Endothelial cell of umbilical vein (primary cell): ENCODE measurements at regions not wholly inside any gene's neighbourhood (a gene's known extent, or its start where the extent isn't known, plus 50 kb on each side); places are given as distances from the start of the nearest gene placed in this dataset.

Experiments
- BruUV-seq: library from RNA; stranded (reverse); fragments of 400-500 nt; replicated peaks from 2 replicates; lab custom pipeline; 2021; lab: Mats Ljungman, UMichigan
- CTCF ChIA-PET: fragments of 300-600, 350-600 bp; sonication (Branson Sonifier 250); formaldehyde crosslinking; loops from one replicate; lab custom pipeline; 2021; ENCODE audit warnings: antibody characterized with exemption, inconsistent platforms; lab: Charles Lee
- POLR2A ChIA-PET: fragments of 300-600, 350-600 bp; sonication (Branson Sonifier 250); formaldehyde crosslinking; loops from one replicate; lab custom pipeline; 2021; ENCODE audit warnings: antibody characterized with exemption, inconsistent platforms; lab: Charles Lee
- DNase-seq: peaks from one replicate; pipeline ENCODE4 v3.0.0-alpha.2; 2011; ENCODE audit warnings: low read depth, low spot score
- FAIRE-seq: peaks from 2 replicates; lab custom pipeline; 2011; peaks lifted over from hg19 to GRCh38; lab: Jason Lieb, UNC
- H2AFZ ChIP-seq: 2 replicates; pipeline ENCODE4 v1.6.0; 2012; ENCODE audit warnings: low read depth, low read length, control low read depth, inconsistent platforms
- H3K27ac ChIP-seq: 2 replicates; pipeline ENCODE4 v1.5.1; 2011; ENCODE audit warnings: low read depth, mild to moderate bottlenecking, control low read depth, low read length, moderate library complexity; ENCODE audit not compliant: insufficient read depth
- H3K27me3 ChIP-seq, 2 experiments: 2 replicates each; pipeline versions ENCODE4 v1.6.0 to v1.6.1; 2011; ENCODE audit warnings: low read length in 2 of 2, mixed read lengths in 1 of 2; ENCODE audit not compliant: control insufficient read depth in 2 of 2, insufficient read depth in 2 of 2
- H3K36me3 ChIP-seq, 2 experiments: 2 replicates in 1 of 2; 3 replicates in 1 of 2; pipeline ENCODE4 v1.5.1; 2011; ENCODE audit warnings: low read length in 2 of 2, mild to moderate bottlenecking in 1 of 2, moderate library complexity in 1 of 2; ENCODE audit not compliant: control insufficient read depth in 2 of 2, insufficient read depth in 2 of 2; ENCODE audit errors: extremely low read depth in 1 of 2
- H3K4me1 ChIP-seq: 3 replicates; pipeline ENCODE4 v1.5.1; 2011; ENCODE audit warnings: mild to moderate bottlenecking, low read length; ENCODE audit not compliant: control insufficient read depth, insufficient read depth; ENCODE audit errors: extremely low read depth
- H3K4me2 ChIP-seq: 2 replicates; pipeline ENCODE4 v1.6.1; 2011; ENCODE audit warnings: low read length, control low read depth, mixed read lengths; ENCODE audit not compliant: insufficient read depth
- H3K4me3 ChIP-seq, 3 experiments: fragments of 200-600 bp in 1 of 3; sonication (generic), shearing (Covaris generic) in 1 of 3; replicated peaks in 1 of 3; 2 replicates each; pipeline ENCODE4 v1.5.1; 2011 to 2016; ENCODE audit warnings: control low read depth in 3 of 3, low read length in 3 of 3, mild to moderate bottlenecking in 2 of 3, inconsistent platforms in 1 of 3, low read depth in 1 of 3, moderate library complexity in 1 of 3; ENCODE audit not compliant: insufficient read depth in 1 of 3
- H3K79me2 ChIP-seq: 2 replicates; pipeline ENCODE4 v1.6.0; 2012; ENCODE audit warnings: low read length, inconsistent platforms; ENCODE audit not compliant: control insufficient read depth, insufficient read depth
- H3K9ac ChIP-seq: replicated peaks from 2 replicates; pipeline ENCODE3; 2011; ENCODE audit warnings: low read length, control low read depth; ENCODE audit not compliant: insufficient read depth; ENCODE audit errors: extremely low read depth
- H3K9me1 ChIP-seq: replicated peaks from 3 replicates; pipeline ENCODE4 v1.6.0; 2011; ENCODE audit warnings: mild to moderate bottlenecking, low read length; ENCODE audit not compliant: control insufficient read depth, insufficient read depth; ENCODE audit errors: extremely low read depth
- H3K9me3 ChIP-seq: replicated peaks from 2 replicates; pipeline ENCODE4 v1.5.1; 2012; ENCODE audit warnings: low read length, inconsistent platforms; ENCODE audit not compliant: control insufficient read depth, insufficient read depth
- H4K20me1 ChIP-seq: replicated peaks from 2 replicates; pipeline ENCODE3; 2011; ENCODE audit warnings: mild to moderate bottlenecking, low read length; ENCODE audit not compliant: control insufficient read depth, insufficient read depth; ENCODE audit errors: extremely low read depth
- EZH2 ChIP-seq: IDR thresholded peaks from 2 replicates; pipeline ENCODE4 v1.6.1; 2012; ENCODE audit warnings: borderline replicate concordance, low read depth, mild to moderate bottlenecking, moderate library complexity, low read length, inconsistent platforms; ENCODE audit not compliant: severe bottlenecking
- FOS ChIP-seq: IDR thresholded peaks from 2 replicates; pipeline ENCODE4 v1.6.1; 2011; ENCODE audit warnings: mild to moderate bottlenecking, low read length, moderate library complexity, borderline replicate concordance; ENCODE audit not compliant: insufficient read depth
- GATA2 ChIP-seq: IDR thresholded peaks from 2 replicates; pipeline ENCODE4 v1.7.0; 2011; ENCODE audit warnings: low read depth, mild to moderate bottlenecking, moderate library complexity, mixed read lengths, low read length; ENCODE audit not compliant: insufficient read length, insufficient read depth
- MAX ChIP-seq: IDR thresholded peaks from 2 replicates; pipeline ENCODE4 v1.6.1; 2011; ENCODE audit not compliant: insufficient read depth, insufficient read length
- MYC ChIP-seq: IDR thresholded peaks from one replicate; pipeline ENCODE4 v1.6.1; 2011; ENCODE audit warnings: mild to moderate bottlenecking, low read depth, low read length
- POLR2A ChIP-seq: IDR thresholded peaks from 2 replicates; pipeline ENCODE4 v1.6.1; 2012; ENCODE audit warnings: low read depth, mild to moderate bottlenecking, control low read depth, low read length
- POLR2AphosphoS5 ChIP-seq: IDR thresholded peaks from 2 replicates; pipeline ENCODE4 v1.6.1; 2012; ENCODE audit warnings: low read depth, mild to moderate bottlenecking, control low read depth, low read length, moderate library complexity; ENCODE audit not compliant: insufficient read depth
- dilution Hi-C: fragments of 300-500 bp; cut with MboI; formaldehyde crosslinking; loops from one replicate; pipeline ENCODE4 v1.15.0; 2019; ENCODE audit warnings: low sequenced_read_pairs; ENCODE audit not compliant: extremely low pct_ligation_motif_present
- intact Hi-C: fragments of 100-400 bp; cut with micrococcal nuclease; formaldehyde crosslinking; loops from one replicate; pipeline ENCODE4 v1.10.0; 2022

GRCh38 chr17:79668344-79669250, 57.7 kb upstream of the RBFOX3 start:
- ChIA-PET POLR2A (no interaction called here), CTCF (interaction anchor here (1.7 kb wide), 1 partner anchor 10 kb away, joined by 5 read pairs; no protein-coding TSS in a partner anchor)
- Histone ChIP-seq H3K27ac (no peak overlapping the region), H3K4me3 (no peak overlapping the region), H2AFZ (no peak overlapping the region), H3K9me3 (no peaks in the 10 kb centered on the region), H3K36me3 (no peaks in the 10 kb centered on the region), H3K27me3 (no peaks in the 10 kb centered on the region), H3K9ac (no peak overlapping the region), H4K20me1 (no peaks in the 10 kb centered on the region), H3K4me2 (no peak overlapping the region), H3K4me1 (no peaks in the 10 kb centered on the region), H3K79me2 (no peaks in the 10 kb centered on the region), H3K9me1 (no peaks in the 10 kb centered on the region)
- dilution Hi-C loops, result no loop called here
- intact Hi-C loops, result no loop called here
- no TSS peak for BruUV-seq
- TF ChIP-seq MAX (no peak), MYC (no peak), POLR2A (no peak)
- DNase-seq (no peak), FAIRE-seq (no peak)

GRCh38 chr17:79667746-79668145, 56.9 kb upstream of the RBFOX3 start:
- POLR2A ChIA-PET, result no interaction called here
- no peak overlapping the region for H3K9ac ChIP-seq
- BruUV-seq, result no TSS peak
- TF ChIP-seq EZH2, result no peak
- no peak for TF ChIP-seq MYC
- no peak for TF ChIP-seq GATA2
- no peak for TF ChIP-seq POLR2AphosphoS5
- no peak for TF ChIP-seq MAX
- TF ChIP-seq POLR2A, result no peak
- no peak for TF ChIP-seq FOS
- no peak overlapping the region for H3K4me2 ChIP-seq
- H3K27me3 ChIP-seq, result no peaks in the 10 kb centered on the region
- peaks cover 6% of the 10 kb centered on the region for H3K4me1 ChIP-seq
- dilution Hi-C loops, result no loop called here
- H3K36me3 ChIP-seq, result no peaks in the 10 kb centered on the region
- no peaks in the 10 kb centered on the region for H4K20me1 ChIP-seq
- H3K4me3 ChIP-seq, result no peak overlapping the region
- no peak for FAIRE-seq
- no peak for DNase-seq
- H3K9me1 ChIP-seq, result no peaks in the 10 kb centered on the region
- no peaks in the 10 kb centered on the region for H3K9me3 ChIP-seq
- CTCF ChIA-PET, result no interaction called here
- H3K27ac ChIP-seq, result no peak overlapping the region
- H2AFZ ChIP-seq, result no peak overlapping the region
- intact Hi-C loops, result no loop called here
- H3K79me2 ChIP-seq, result no peaks in the 10 kb centered on the region
